ENCODE measurements at regions not wholly inside any gene's neighbourhood (a gene's known extent, or its start where the extent isn't known, plus 50 kb on each side); places are given as distances from the start of the nearest gene placed in this dataset.

- DNase-seq (ENCODE audit: low spot score) (no peak), ATAC-seq (no peak)
- intact Hi-C loops (cut with DNase I), result no loop called here
Measured at GRCh38 chr18:40558706-40559392, 1396.2 kb upstream of the PIK3C3 start.

GRCh38 chr18:40555914-40556313 is 1399.1 kb upstream of the PIK3C3 start:
- ATAC-seq (no peak), DNase-seq (ENCODE audit: low spot score) (no peak)
- intact Hi-C loops (cut with DNase I), result no loop called here

- intact Hi-C loops (cut with DNase I), result no loop called here
- DNase-seq (ENCODE audit: low spot score) (no peak), ATAC-seq (no peak)
Measured at GRCh38 chr18:40553029-40553428, 1402.0 kb upstream of the PIK3C3 start.

- no peak for DNase-seq (ENCODE audit: low spot score)
- intact Hi-C loops (cut with DNase I), result no loop called here
- ATAC-seq, result no peak
Measured at GRCh38 chr18:40546875-40547274, 1408.2 kb upstream of the PIK3C3 start.

- intact Hi-C loops (cut with DNase I), result no loop called here
- ATAC-seq (no peak), DNase-seq (ENCODE audit: low spot score) (no peak)
Measured at GRCh38 chr18:40534723-40535122, 1420.3 kb upstream of the PIK3C3 start.

GRCh38 chr18:40532046-40532445 is 1423.0 kb upstream of the PIK3C3 start:
- ATAC-seq, result no peak
- intact Hi-C loops (cut with DNase I), result no loop called here
- DNase-seq (ENCODE audit: low spot score), result no peak

- intact Hi-C loops (cut with DNase I), result no loop called here
- ATAC-seq (no peak), DNase-seq (ENCODE audit: low spot score) (no peak)
Measured at GRCh38 chr18:40531051-40531450, 1424.0 kb upstream of the PIK3C3 start.

GRCh38 chr18:40529478-40529877 is 1425.6 kb upstream of the PIK3C3 start:
- ATAC-seq, result no peak
- intact Hi-C loops (cut with DNase I), result no loop called here
- no peak for DNase-seq (ENCODE audit: low spot score)

- ATAC-seq (no peak), DNase-seq (ENCODE audit: low spot score) (no peak)
- intact Hi-C loops (cut with DNase I), result no loop called here
Measured at GRCh38 chr18:40524881-40525280, 1430.2 kb upstream of the PIK3C3 start.

- ATAC-seq, result no peak
- intact Hi-C loops (cut with DNase I), result no loop called here
- DNase-seq (ENCODE audit: low spot score), result no peak
Measured at GRCh38 chr18:40523287-40523686, 1431.7 kb upstream of the PIK3C3 start.

- intact Hi-C loops (cut with DNase I), result no loop called here
- ATAC-seq, result no peak
- no peak for DNase-seq (ENCODE audit: low spot score)
Measured at GRCh38 chr18:40501026-40501425, 1454.0 kb upstream of the PIK3C3 start.

GRCh38 chr18:40494603-40495002 is 1460.4 kb upstream of the PIK3C3 start:
- intact Hi-C loops (cut with DNase I), result no loop called here
- no peak for ATAC-seq

GRCh38 chr18:40493316-40493715 is 1461.7 kb upstream of the PIK3C3 start:
- intact Hi-C loops (cut with DNase I), result no loop called here
- no peak for DNase-seq (ENCODE audit: low spot score)

More at GRCh38 chr18:40494603-40495002, 1460.4 kb upstream of the PIK3C3 start:
- no peak for DNase-seq (ENCODE audit: low spot score)

GRCh38 chr18:40489301-40489700 is 1465.7 kb upstream of the PIK3C3 start:
- intact Hi-C loops (cut with DNase I), result no loop called here
- no peak for DNase-seq (ENCODE audit: low spot score)

More at GRCh38 chr18:40493316-40493715, 1461.7 kb upstream of the PIK3C3 start:
- no peak for ATAC-seq

GRCh38 chr18:40485318-40485717 is 1469.7 kb upstream of the PIK3C3 start:
- ATAC-seq (no peak), DNase-seq (ENCODE audit: low spot score) (no peak)
- intact Hi-C loops (cut with DNase I), result no loop called here

More at GRCh38 chr18:40489301-40489700, 1465.7 kb upstream of the PIK3C3 start:
- no peak for ATAC-seq

GRCh38 chr18:40473221-40474029 is 1481.6 kb upstream of the PIK3C3 start:
- ATAC-seq, result no peak
- no peak for DNase-seq (ENCODE audit: low spot score)
- intact Hi-C loops (cut with DNase I), result no loop called here

- DNase-seq (ENCODE audit: low spot score) (no peak), ATAC-seq (no peak)
- intact Hi-C loops (cut with DNase I), result no loop called here
Measured at GRCh38 chr18:40470723-40471122, 1484.3 kb upstream of the PIK3C3 start.

- ATAC-seq, result no peak
Measured at GRCh38 chr18:40469851-40470250, 1485.2 kb upstream of the PIK3C3 start.

GRCh38 chr18:40469316-40469715 is 1485.7 kb upstream of the PIK3C3 start:
- intact Hi-C loops (cut with DNase I), result no loop called here
- DNase-seq (ENCODE audit: low spot score), result no peak
- ATAC-seq, result no peak

More at GRCh38 chr18:40469851-40470250, 1485.2 kb upstream of the PIK3C3 start:
- intact Hi-C loops (cut with DNase I), result no loop called here
- no peak for DNase-seq (ENCODE audit: low spot score)

GRCh38 chr18:40464032-40464431 is 1491.0 kb upstream of the PIK3C3 start:
- ATAC-seq (no peak), DNase-seq (ENCODE audit: low spot score) (no peak)
- intact Hi-C loops (cut with DNase I), result no loop called here
